A673 (cell line): ENCODE measurements at regions not wholly inside any gene's neighbourhood (a gene's known extent, or its start where the extent isn't known, plus 50 kb on each side); places are given as distances from the start of the nearest gene placed in this dataset.
"Not testable (repeated sequence)": the region's sequence is repeated elsewhere in the genome, so short reads cannot be mapped to it uniquely, and the experiment has no call there.

Source experiments
- BruUV-seq: library from RNA; stranded (reverse); fragments of 400-500 nt; replicated peaks from 2 replicates; lab custom pipeline; 2021; lab: Mats Ljungman, UMichigan
- CTCF ChIA-PET: fragments of 300-600 bp; sonication (Branson Sonifier 250); formaldehyde crosslinking; loops from one replicate; lab custom pipeline; 2022; ENCODE audit warnings: antibody characterized with exemption; lab: Charles Lee
- POLR2A ChIA-PET: fragments of 300-600 bp; sonication (Branson Sonifier 250); formaldehyde crosslinking; loops from one replicate; lab custom pipeline; 2022; ENCODE audit warnings: antibody characterized with exemption; ENCODE audit not compliant: low non-redundant PET; lab: Charles Lee
- DNase-seq: peaks from one replicate; pipeline ENCODE4 v3.0.0-alpha.2; 2015; ENCODE audit warnings: low spot score
- H3K27ac ChIP-seq: fragments of 200-600 bp; sonication (generic); 2 replicates; pipeline ENCODE4 v1.5.1; 2016; ENCODE audit warnings: mixed run types, low read depth, mild to moderate bottlenecking, mixed read lengths, antibody characterized with exemption, low read length; ENCODE audit not compliant: poor library complexity, severe bottlenecking
- H3K27me3 ChIP-seq: fragments of 200-600 bp; sonication (generic); replicated peaks from 2 replicates; pipeline ENCODE4 v1.6.1; 2017; ENCODE audit warnings: mixed run types, low read depth, mild to moderate bottlenecking, mixed read lengths, antibody characterized with exemption, low read length; ENCODE audit not compliant: insufficient read depth, poor library complexity
- H3K36me3 ChIP-seq: fragments of 200-600 bp; sonication (generic); 2 replicates; pipeline ENCODE4 v1.6.1; 2016; ENCODE audit warnings: mixed run types, mild to moderate bottlenecking, mixed read lengths, antibody characterized with exemption, low read length; ENCODE audit not compliant: insufficient read depth, poor library complexity, severe bottlenecking
- H3K4me1 ChIP-seq: fragments of 200-600 bp; sonication (generic); 2 replicates; pipeline ENCODE4 v1.6.1; 2017; ENCODE audit warnings: mixed run types, mild to moderate bottlenecking, mixed read lengths, antibody characterized with exemption, low read length; ENCODE audit not compliant: insufficient read depth, poor library complexity, severe bottlenecking
- H3K4me3 ChIP-seq: fragments of 200-600 bp; sonication (generic); 2 replicates; pipeline ENCODE4 v1.5.1; 2016; ENCODE audit warnings: low read depth, mixed run types, mild to moderate bottlenecking, mixed read lengths, low read length; ENCODE audit not compliant: poor library complexity, severe bottlenecking
- H3K9me3 ChIP-seq: fragments of 200-600 bp; sonication (generic); 2 replicates; pipeline ENCODE4 v1.6.1; 2016; ENCODE audit warnings: mixed run types, low read depth, mild to moderate bottlenecking, mixed read lengths, antibody characterized with exemption, low read length; ENCODE audit not compliant: poor library complexity, severe bottlenecking
- EZH2 ChIP-seq: fragments of 200-600 bp; sonication (generic); IDR thresholded peaks from 2 replicates; pipeline ENCODE4 v1.6.1; 2017; ENCODE audit warnings: borderline replicate concordance, low read depth, mild to moderate bottlenecking, mixed read lengths, antibody characterized with exemption, low read length; ENCODE audit not compliant: poor library complexity, severe bottlenecking
- intact Hi-C: fragments of 100-400 bp; cut with micrococcal nuclease; formaldehyde crosslinking; loops from one replicate; pipeline ENCODE4 v1.10.0; 2022; ENCODE audit not compliant: unreplicated experiment
- TF ChIP-seq, protein P1 (sequence below): fragments of 300-800, 200-600 bp; sonication (generic); conservative IDR thresholded peaks from 2 replicates; pipeline ENCODE4 v1.5.1; 2017; ENCODE audit warnings: low read depth, mild to moderate bottlenecking, antibody characterized with exemption, low read length, moderate library complexity, mixed read lengths

DNA sequence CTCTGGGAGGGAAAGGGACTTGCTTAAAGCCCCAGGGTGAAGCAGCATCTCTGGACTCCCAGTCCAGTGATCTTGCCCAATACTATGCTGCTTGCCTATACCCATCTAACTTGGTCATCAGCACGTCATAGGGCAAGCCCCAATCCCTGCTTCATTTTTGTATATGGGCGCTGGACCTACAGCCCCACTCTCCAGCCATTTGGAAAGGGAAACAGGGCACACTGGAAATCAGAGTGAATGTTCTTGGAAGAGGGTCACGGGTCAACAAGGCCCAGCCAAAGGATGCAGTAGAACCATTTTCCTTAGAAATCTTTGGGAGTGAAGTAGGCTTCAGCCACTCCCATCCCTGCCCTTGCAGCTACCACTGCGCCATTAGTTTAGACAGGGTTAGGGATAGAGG lies 162.5 kb downstream of the GOLGA6L4 start:
- POLR2A ChIA-PET, H3K4me1 ChIP-seq, BruUV-seq, DNase-seq, H3K9me3 ChIP-seq, H3K27me3 ChIP-seq, CTCF ChIA-PET, H3K36me3 ChIP-seq, intact Hi-C loops, H3K4me3 ChIP-seq, H3K27ac ChIP-seq: not testable (repeated sequence)

DNA sequence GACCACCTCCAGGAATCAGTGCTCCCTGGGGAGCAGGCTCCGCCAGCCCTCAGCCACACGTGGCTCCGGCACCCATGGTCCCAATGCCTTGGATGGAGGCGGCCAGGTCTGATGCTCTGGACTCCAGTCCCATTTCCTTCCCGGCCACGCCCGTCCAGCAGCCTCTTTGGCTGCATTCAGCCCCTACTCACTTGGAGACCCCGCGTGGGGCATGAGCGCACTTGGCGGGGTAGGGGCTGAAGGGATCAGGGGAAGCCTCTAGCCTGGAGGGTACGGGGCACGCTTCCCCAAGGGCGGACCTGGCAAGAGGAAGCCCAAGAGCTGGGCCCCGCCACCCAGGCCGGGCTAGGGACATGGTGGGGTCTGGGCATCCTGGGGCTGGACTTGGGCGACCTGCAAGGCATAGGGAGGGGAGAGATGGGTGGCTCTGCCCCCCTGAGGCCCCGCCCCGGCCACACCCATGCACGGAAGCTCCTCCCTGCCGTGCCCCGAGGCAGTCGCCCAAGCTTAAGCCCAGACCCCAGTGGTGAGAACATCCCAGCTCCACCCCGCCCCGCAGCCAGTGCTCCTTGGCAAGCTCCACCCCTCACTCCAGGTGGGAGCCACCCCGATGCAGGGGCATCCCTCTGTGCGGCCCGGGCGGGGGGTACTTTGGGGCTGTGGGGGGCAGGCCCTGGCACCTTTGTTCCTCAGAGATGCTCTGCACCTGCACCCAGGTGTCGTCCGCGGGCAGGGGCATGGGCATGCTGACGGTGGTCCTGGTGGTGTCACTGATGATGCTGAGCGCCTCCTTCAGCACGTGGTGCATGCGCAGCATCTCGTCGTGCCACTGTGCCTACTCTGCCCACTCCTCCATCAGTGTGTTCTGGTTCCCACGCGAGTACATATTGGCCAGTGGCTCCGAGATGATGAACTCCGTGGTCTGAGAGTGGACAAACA lies 163.5 kb downstream of the GOLGA6L4 start:
- no TSS peak for BruUV-seq
- H3K9me3 ChIP-seq = no peaks in the 10 kb centered on the region
- ChIA-PET CTCF (no interaction called here), POLR2A (no interaction called here)
- H3K4me1 ChIP-seq = no peaks in the 10 kb centered on the region
- H3K27me3 ChIP-seq = no peaks in the 10 kb centered on the region
- DNase-seq = no peak
- TF ChIP-seq, protein P1, sequence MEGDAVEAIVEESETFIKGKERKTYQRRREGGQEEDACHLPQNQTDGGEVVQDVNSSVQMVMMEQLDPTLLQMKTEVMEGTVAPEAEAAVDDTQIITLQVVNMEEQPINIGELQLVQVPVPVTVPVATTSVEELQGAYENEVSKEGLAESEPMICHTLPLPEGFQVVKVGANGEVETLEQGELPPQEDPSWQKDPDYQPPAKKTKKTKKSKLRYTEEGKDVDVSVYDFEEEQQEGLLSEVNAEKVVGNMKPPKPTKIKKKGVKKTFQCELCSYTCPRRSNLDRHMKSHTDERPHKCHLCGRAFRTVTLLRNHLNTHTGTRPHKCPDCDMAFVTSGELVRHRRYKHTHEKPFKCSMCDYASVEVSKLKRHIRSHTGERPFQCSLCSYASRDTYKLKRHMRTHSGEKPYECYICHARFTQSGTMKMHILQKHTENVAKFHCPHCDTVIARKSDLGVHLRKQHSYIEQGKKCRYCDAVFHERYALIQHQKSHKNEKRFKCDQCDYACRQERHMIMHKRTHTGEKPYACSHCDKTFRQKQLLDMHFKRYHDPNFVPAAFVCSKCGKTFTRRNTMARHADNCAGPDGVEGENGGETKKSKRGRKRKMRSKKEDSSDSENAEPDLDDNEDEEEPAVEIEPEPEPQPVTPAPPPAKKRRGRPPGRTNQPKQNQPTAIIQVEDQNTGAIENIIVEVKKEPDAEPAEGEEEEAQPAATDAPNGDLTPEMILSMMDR = no peak
- TF ChIP-seq EZH2 = no peak
- H3K27ac ChIP-seq = no peak overlapping the region
- H3K4me3 ChIP-seq = no peak overlapping the region
- no peaks in the 10 kb centered on the region for H3K36me3 ChIP-seq
- intact Hi-C loops = no loop called here

DNA sequence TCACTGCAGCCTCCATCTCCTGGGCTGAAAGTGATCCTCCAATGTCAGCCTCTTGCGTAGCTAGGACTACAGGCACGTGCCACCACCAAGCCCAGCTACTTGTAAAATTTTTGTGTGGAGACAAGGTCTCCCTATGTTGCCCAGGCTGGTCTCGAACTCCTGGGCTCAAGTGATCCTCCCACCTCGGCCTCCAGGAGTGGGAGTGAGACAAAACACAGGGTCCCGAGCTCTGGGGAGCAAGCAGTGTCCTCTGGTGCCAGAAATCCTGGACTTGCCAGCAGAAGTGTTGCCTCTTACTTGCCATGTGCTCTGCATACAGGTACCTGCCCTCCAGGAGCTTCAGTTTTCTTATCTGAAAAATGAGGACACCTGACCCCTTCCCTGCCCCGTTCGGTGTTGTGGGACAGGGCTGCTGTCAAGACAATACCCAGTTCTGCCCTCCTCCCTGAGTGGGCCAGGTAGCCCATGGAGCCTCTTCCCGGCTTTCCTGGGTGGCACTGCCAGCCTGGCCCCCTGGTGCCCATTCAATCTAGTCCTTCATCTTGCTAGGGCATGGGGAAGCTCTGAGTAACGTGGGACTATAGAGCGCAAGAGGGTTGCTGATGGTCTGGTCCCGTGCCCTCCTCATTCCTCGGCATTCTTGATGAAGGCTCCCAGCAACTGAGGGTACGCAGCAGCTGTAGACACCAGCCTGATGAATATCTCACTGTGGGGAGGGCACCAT lies 164.6 kb downstream of the GOLGA6L4 start:
- Histone ChIP-seq H3K36me3 (no peaks in the 10 kb centered on the region), H3K4me1 (no peaks in the 10 kb centered on the region), H3K27ac (no peak overlapping the region), H3K4me3 (no peak overlapping the region), H3K9me3 (no peaks in the 10 kb centered on the region), H3K27me3 (no peaks in the 10 kb centered on the region)
- BruUV-seq = no TSS peak
- CTCF ChIA-PET = no interaction called here
- intact Hi-C loops = no loop called here
- TF ChIP-seq, protein P1 = no peak
- TF ChIP-seq EZH2 = no peak
- no peak for DNase-seq
- POLR2A ChIA-PET = no interaction called here
